HG02571 (cell line): ENCODE measurements at regions not wholly inside any gene's neighbourhood (a gene's known extent, or its start where the extent isn't known, plus 50 kb on each side); places are given as distances from the start of the nearest gene placed in this dataset.

Experiments used
- ATAC-seq: cut with Tn5 transposase; IDR thresholded peaks from one replicate; pipeline ENCODE4 v1.9.1; 2021; ENCODE audit warnings: mild to moderate bottlenecking, moderate library complexity; ENCODE audit not compliant: unreplicated experiment

DNA sequence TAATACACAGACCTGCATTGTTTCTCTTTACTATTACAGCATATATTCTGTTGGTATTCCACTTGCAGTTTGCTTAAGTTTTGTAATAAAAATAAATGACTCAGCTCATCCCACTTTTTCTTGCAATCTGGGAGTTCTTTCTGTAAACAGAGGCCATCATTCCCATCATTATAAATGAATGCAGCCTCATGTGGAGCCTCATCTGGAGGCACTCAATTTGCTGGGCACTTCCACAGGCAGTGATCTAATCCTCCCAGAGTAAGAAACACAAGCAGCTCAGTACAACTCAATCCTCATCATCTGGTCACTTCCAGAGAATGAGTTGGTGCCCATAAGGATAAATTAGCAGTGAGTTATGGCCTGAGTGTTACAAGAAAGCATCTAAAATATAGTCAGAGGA lies 2801.9 kb downstream of the PCDH9 start:
- ATAC-seq, result no peak

DNA sequence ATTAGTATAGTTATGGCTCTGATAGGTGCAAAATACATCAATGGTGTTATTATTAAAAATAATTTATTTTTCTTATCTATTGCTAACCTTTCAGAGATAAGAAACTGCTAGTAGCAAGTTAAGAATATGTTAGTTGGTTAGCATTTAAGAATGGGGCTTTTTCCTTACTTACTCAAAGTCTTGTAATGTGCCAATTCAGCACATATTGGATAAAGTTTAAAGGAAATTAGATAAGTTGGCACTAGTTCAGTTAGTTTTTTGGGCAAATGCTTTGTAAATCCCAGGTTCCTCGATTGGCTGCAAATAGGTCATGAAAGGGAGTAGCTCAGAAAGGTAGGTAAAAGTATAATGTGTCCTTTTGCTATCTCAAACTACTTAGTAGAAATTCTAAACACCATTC lies 2806.7 kb downstream of the PCDH9 start:
- no peak for ATAC-seq

DNA sequence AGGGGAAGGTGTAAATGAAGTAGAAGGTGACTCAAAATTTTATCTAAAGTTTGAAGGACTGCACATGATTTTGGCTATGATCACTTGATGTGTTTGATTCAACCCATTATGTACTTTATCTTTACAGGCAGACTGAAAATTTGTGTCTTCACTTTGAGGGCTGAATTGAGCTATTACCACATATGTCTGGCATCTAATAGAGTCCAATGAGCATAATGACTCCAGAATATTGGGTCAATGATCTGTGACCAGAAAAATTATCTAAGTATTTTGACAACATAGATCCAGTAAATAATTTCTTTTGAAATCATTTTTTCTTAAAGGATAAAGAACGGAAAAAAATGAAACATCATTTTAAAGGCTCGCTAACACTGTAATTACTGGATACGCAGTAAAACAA lies 2810.0 kb downstream of the PCDH9 start:
- ATAC-seq, result no peak

DNA sequence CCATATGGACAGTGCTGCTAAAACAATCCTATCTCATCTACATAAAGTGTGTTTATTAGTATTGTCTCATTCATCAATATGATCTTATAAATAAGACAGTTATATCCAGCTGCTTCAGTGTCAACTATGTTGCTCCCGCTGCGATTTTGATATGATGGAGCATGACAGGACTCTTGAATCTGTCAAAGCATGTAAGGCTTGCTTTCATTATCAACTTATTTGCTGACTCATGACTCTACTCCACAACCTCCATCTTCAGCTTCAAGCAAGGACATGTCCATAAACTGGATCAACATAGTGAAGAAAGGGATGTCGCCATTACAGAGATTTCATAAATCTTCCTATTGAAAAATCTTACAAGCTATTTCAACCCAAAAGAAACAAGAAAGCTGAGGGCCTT lies 2812.6 kb downstream of the PCDH9 start:
- no peak for ATAC-seq

DNA sequence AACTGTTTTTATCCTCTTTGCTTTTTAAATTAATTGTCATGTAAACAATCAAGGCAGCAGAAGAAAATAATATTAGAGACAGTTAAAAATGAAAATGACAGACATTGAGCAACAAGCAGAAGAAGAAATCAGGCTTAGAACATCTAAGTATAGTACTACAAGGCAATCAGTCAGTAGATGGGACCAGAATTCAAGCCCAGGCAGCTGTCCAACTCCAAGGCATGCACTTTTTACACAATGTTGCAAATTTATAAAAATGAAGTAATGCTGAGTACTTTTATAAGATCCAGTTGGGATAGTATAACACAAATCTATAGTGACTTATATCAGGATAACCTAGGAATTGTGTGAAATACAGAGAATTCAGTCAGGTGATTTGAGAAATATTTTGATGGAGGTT lies 2815.8 kb downstream of the PCDH9 start:
- ATAC-seq, result no peak

DNA sequence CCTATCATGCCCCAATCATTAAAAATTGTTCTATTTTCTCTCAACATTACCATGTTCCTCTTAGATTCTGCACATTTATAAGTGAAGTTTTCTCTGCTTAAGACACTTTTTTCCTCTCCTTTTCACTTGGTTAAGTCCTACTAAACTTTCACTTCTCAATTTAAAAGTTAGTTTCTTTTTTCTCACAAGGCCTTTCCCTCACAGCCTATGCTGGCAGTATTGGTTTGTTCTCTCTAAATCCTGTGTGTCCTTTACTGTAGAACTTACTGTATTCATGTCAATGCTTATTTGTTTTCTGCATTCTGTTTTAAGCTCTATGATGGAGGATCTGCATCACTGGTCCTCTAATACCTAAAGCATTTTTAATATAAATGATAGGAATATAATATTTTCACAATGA lies 2816.6 kb downstream of the PCDH9 start:
- no peak for ATAC-seq

DNA sequence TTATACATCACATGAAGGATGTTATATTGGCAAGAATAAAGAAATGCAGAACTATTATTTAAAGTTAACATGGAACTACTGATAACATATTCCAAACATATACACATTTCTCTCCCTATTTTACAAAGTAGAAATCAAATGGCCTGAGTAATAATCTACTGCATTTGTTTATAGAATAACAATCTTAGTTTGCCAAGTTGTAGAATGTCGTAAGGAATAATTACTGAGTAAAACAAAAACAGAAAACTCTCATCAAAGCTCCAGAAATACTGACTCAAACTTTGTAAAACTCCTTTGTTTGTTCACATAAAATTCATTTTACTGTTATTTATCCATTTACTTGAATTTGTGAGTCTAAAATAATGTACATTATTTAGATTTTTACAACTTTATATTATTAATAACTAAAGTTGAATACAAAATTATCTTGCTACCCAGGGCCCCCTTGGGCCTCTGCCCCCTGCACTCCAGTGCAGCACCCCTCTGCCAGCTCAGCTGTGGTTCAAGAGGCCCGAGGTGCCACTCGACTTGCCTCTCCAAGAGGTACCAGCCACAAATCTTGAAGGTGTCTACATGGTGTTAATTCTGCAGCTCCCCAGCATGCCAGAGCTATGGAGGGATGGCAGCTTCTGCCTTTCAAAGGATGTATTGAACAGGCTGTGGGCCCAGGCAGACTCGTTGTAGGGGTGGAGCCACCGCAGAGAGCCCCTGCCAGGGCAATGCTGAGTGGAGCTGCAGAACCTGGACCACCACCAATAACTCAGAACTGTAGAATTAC lies 2819.7 kb downstream of the PCDH9 start:
- ATAC-seq, result no peak

DNA sequence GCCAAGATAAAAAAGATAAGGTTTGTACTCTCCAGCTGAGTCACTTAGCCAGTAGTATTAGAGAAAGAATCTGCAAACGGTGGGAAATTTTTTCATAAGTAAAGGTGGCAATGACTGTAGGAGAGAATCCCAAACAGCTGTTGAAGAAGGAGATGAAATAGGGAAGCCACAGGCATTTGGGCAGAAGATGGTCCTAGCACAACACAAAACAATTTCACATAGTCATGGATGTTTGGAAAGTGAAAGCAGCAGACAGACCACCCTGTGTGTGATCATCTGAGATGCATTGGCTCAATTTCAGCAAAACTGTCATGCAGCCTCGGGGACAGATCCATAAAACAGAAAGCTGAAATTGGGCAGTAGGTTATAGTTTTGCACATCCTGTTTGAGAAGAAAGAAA lies 2832.4 kb downstream of the PCDH9 start:
- ATAC-seq, result no peak

DNA sequence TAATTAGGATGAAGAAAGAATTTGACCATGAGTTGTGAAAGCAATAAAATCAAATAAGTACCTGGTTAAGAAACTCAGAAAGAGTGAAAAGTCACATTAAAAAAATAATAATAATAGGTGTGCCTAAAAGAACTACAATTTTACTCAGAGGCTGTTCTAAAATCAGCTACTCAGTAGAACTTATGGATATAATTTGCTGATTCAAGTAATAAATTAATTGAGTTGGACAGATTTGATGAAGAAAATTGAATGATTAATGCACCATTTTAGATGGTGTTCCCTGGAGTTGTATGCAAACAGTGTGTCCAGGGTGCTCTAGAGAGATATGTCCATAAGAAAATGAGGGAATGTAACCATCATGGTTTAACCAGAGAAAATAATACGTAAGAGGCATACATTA lies 2852.5 kb downstream of the PCDH9 start:
- ATAC-seq, result no peak

DNA sequence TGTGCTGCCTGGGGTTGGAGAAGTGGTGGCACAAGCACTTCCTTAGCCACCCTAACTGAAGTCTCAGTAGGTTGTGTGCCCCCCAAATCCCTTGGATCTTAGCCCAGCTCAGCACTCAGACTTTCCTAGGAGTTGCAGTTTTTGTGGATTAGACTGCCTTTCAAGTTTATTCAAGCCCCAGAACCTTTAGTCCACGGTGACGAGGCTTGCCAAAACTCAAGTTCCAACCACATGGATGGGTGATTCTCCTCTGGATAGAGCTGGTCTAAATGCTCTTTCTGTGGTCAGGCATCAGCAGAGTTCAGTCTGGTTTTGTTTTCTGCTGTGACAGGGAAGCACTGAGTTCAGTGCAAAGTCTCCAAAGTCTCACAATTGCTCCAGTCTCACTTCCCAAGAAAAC lies 2858.7 kb downstream of the PCDH9 start:
- ATAC-seq, result no peak

DNA sequence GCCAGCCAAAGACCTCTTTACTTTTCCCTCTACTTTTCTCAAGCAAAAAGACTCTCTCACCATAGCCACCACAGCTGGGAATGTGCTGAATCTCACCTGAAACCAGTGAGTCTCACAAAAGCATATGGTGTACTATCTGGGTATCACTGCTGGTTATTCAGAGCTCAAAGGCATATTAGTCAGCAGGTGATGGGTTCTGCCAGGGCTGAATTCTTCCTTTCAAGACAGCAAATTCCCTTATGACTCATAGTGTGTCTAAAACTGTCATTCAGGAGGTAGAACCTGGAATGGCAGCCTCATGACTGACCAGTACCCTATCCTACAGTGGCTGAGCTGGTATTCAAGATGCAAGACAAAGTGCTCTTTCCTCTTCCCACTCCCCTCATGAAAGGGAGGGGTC lies 2859.1 kb downstream of the PCDH9 start:
- no peak for ATAC-seq

DNA sequence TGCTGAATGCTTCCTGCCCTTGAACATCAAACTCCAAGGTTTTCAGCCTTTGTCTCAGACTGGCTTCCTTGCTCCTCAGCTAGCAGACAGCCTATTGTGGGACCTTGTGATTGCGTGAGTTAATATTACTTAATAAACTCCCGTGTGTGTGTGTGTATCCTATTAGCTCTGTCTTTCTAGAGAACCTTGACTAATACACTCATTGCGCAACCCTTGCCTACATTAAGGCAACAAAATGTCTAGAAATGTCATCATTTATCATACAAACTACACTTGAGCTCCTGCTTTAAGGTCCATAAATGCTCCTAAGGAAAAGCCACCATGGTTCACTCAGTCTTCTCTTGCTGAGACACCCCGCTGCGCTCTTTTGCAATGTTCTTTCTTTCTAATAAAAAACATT lies 2861.0 kb downstream of the PCDH9 start:
- ATAC-seq, result no peak

DNA sequence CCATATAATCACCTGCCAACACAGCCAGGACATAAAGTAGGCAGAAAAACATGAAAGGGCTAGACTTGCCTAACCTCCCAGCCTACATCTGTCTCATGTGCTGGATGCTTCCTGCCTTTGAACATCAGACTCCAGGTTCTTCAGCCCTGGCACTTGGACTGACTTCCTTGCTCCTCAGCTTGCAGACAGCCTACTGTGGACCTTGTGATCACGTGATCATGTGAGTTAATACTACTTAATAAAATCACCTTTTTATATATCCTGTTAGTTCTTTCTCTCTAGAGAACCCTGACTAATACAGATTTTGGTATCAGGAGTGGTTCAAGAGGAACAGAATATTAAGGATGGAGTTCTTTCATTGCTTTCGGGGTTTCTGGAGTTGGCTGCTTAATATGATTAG lies 2867.6 kb downstream of the PCDH9 start:
- no peak for ATAC-seq

DNA sequence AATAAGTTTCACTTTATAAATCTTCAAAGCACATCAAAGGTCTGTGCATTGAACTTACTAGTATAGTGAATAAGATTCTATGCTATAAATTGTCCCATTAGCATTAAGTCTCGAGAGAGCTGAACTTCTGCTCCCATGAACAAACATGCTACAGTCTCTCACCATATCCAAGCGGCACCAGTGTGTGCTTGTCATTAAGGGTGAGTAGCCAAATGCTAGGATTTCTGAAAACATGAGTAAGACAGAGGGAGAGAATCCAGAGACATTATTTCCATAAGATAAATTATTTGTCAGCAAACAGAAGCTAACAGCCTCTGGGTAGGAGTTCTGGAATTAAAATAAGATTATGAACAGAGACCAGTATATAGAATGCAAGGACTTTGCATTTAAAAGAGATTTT lies 2882.5 kb downstream of the PCDH9 start:
- ATAC-seq, result no peak

DNA sequence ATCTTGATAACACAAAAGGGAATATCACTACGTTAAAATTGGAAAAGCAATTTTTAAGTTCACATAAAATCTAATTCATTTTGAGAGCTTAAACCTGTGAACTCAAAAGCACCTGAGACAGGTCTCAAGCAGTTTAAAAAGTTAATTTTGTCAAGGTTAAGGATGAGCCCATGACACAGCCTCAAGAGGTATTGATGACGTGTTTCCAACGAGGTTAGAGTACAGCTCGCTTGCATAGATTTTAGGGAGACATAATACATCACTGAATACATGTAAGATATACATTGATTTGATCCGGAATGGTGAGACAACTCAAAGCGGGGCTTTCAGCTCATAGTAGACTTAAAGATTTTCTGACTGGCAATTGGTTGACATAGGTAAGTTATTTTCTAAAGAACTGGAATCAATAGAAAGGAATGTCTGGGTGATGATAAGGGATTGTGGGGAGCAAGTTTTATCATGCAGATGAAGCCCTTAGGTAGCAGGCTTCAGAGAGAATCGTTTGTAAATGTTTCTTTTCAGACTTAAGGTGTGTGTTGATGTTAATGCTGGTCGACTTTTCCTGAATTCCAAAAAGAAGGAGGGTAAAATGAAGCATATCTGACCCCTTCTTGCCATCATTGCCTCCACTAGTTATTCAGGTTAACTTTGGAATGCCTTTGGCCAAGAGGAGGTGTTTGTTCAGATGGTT lies 2890.6 kb downstream of the PCDH9 start:
- no peak for ATAC-seq

DNA sequence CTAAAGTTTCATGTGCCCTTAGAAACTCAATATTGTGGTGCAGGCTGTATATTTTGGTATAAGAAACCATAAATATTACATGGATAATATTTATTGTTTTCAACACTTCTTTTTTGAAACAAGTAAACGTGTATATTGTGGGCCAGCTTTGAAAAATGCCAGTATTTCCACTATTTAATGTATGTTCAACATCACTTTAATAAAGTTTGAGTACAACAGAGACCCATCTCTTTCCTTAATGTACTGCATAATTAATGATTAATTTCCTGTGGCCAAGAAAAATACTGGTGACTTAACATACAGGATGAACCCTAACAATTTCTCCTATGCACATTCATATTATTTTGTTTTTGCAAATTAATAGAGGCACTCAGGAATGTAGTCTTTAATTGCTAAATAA lies 2891.5 kb downstream of the PCDH9 start:
- no peak for ATAC-seq

DNA sequence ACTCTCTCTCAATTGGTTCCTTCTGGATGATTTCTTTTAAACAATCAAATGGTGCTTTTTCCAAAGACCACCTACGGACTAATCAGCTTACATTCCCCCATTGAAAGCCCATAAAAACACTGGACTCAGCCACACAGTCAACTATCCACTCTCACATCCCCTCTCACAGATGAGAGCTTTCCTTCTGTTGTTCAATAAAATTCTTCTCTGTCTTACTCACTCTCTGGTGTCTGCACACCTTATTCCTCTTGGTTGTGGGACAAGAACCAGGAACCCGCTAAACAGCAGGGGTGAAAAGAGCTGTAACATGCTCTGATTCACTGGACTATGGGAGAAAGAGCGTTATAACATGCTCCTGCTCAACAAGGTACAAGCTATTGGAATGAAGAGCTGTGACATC lies 2896.2 kb downstream of the PCDH9 start:
- no peak for ATAC-seq

DNA sequence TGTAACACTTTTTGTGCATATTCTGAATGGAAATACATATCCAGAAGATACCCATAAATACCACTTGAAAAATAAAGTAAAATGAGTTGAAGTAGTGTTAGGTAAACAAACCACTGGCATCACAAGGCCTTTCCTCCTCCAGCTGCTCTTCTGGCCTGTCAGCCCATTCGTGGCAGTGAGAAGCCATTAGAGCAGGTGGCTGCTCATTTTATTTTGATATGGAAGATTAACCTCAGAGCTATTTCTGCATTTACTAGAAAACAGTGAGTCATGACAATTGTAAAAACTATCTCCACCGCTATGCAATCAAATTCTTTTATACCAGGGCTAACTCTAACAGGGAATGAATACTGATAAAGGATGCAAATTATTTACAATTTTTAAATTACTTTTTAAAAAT lies 2898.1 kb downstream of the PCDH9 start:
- no peak for ATAC-seq

DNA sequence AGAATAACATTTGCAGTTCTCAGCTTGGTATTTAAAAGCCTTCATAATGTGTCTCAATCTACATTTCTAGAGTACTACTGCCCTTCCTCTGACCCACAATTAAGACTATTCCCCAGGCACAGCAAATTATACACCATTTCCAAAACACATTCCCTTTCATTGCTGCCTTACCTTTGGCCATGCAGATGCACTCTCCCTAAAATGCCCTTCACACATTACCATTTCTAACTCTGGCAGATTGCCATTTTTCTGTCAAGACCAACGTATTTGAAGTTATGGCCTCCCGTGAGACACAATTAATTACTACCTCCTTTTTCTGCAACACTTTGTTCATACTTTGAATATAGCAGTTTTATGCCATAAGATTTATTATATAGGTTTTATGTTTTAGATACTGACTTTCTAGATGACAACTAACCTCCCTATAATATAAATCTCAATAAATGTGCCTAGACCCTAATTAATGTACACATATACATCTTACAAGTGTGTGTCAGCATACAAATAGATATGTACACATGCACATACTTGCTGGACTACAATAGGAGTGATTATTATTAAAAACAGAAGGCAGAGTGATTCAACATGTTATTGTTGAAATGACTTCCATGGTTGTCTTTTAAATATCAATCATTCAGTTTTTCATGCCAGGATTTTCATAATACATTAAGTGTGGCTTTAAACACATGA lies 2902.5 kb downstream of the PCDH9 start:
- ATAC-seq, result no peak

DNA sequence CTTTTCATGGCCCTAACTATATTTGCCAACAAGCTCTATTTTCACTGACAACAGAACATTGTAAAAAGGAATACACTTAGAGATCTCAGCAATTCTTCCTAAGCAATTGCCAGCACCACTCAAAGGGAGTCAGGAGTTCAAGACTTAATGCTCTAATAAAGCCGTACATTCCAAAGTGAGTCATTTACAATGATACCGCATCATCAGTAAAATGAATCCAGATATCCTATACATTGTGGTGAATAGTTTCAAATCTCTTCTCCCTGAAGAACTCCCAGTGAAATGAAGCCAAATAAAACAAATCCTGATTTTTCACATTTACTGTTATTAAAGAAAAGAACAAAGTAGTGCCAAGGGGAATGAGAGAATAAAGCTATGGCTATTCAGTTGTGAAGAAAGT lies 2898.7 kb upstream of the PCDH20 start:
- ATAC-seq, result no peak

DNA sequence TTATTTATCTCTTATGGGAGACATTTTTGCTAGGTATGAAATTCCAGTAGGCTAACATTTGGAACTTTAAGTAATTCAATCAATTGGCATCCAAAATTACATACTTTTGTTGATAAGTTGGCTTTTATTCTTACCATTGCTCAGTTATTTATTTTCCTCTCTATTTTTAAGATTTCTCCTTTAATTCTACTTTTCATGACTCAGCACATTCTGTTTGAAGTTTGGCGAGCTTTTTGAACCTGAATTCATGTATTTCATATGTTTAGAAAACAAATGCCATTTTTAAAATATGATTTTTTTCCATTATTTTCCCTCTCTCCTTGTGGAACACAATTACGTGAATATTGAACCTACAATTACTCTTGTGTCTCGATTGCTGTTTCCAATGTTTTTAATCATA lies 2896.3 kb upstream of the PCDH20 start:
- ATAC-seq, result no peak

DNA sequence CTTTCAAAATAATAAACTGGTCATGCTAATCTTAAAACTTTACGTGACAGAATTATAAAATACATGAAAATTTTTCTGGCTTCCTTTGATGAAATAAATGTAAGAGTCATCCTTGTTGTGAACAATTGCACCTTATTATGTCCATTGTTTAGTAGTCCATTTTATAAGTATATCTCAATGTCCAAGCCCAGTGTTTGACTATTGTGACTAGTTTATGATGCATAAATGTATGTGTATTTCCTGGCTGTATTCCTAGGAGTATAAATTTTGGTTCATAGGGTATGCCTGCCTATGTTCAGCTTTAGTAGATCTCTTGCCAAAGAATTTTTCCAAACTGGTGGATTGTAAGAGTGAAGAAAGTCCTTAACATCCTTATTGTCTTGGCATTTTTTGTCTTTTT lies 2895.5 kb upstream of the PCDH20 start:
- ATAC-seq, result no peak
